IMR-90 (cell line): ENCODE measurements at regions not wholly inside any gene's neighbourhood (a gene's known extent, or its start where the extent isn't known, plus 50 kb on each side); places are given as distances from the start of the nearest gene placed in this dataset.

Experiments used
- ATAC-seq: fragments of 200-7000 bp; cut with Tn5 transposase; 2 replicates; pipeline ENCODE4 v1.9.1; 2020; ENCODE audit warnings: low read depth, mild to moderate bottlenecking, moderate library complexity
- BruUV-seq: library from RNA; stranded (reverse); fragments of 400-500 nt; replicated peaks from 2 replicates; lab custom pipeline; 2021; lab: Mats Ljungman, UMichigan
- CTCF ChIA-PET: fragments of 300-600 bp; formaldehyde crosslinking; extraction: SDS; loops from one replicate; lab custom pipeline; 2021; ENCODE audit warnings: antibody characterized with exemption; lab: Yijun Ruan, JAX
- POLR2A ChIA-PET: fragments of 300-600 bp; sonication (Branson Sonifier 250); formaldehyde crosslinking; loops from one replicate; lab custom pipeline; 2022; ENCODE audit warnings: antibody characterized with exemption; ENCODE audit not compliant: unreplicated experiment; lab: Charles Lee
- DNase-seq: peaks from one replicate; pipeline ENCODE4 v3.0.0; 2013
- H2AFZ ChIP-seq: replicated peaks from 2 replicates; pipeline ENCODE3; 2013; ENCODE audit warnings: low read length, mild to moderate bottlenecking; ENCODE audit not compliant: poor library complexity
- H2AK5ac ChIP-seq: 2 replicates; pipeline ENCODE4 v1.6.1; 2013; ENCODE audit warnings: low read depth, low read length, inconsistent platforms
- H2AK9ac ChIP-seq: replicated peaks from 2 replicates; pipeline ENCODE3; 2013; ENCODE audit warnings: mild to moderate bottlenecking, low read depth, low read length, moderate library complexity; ENCODE audit not compliant: poor library complexity
- H2BK120ac ChIP-seq: 2 replicates; pipeline ENCODE4 v1.6.1; 2013; ENCODE audit warnings: low read depth, low read length, inconsistent platforms
- H2BK15ac ChIP-seq: 3 replicates; pipeline ENCODE4 v1.6.1; 2013; ENCODE audit warnings: low read depth, low read length, inconsistent platforms
- H2BK20ac ChIP-seq: 2 replicates; pipeline ENCODE4 v1.6.1; 2013; ENCODE audit warnings: low read depth, mild to moderate bottlenecking, inconsistent platforms, low read length, moderate library complexity
- H2BK5ac ChIP-seq: 2 replicates; pipeline ENCODE4 v1.6.1; 2013; ENCODE audit warnings: mild to moderate bottlenecking, low read depth, low read length, inconsistent platforms; ENCODE audit not compliant: poor library complexity, severe bottlenecking
- H3K14ac ChIP-seq: replicated peaks from 2 replicates; pipeline ENCODE4 v1.6.1; 2013; ENCODE audit warnings: low read depth, low read length, inconsistent platforms
- H3K18ac ChIP-seq: 2 replicates; pipeline ENCODE4 v1.6.1; 2013; ENCODE audit warnings: low read depth, low read length, control low read depth
- H3K23ac ChIP-seq: 2 replicates; pipeline ENCODE4 v1.6.1; 2013; ENCODE audit warnings: low read depth, low read length, inconsistent platforms
- H3K27ac ChIP-seq: 2 replicates; pipeline ENCODE4 v1.5.1; 2013; ENCODE audit warnings: mild to moderate bottlenecking, control low read depth, low read length; ENCODE audit not compliant: insufficient read depth
- H3K27me3 ChIP-seq: 2 replicates; pipeline ENCODE4 v1.6.1; 2013; ENCODE audit warnings: low read length; ENCODE audit not compliant: control insufficient read depth, insufficient read depth
- H3K36me3 ChIP-seq: 2 replicates; pipeline ENCODE4 v1.6.1; 2013; ENCODE audit warnings: low read length, mixed read lengths; ENCODE audit not compliant: control insufficient read depth, insufficient read depth
- H3K4ac ChIP-seq: 2 replicates; pipeline ENCODE4 v1.6.1; 2013; ENCODE audit warnings: low read depth, low read length, inconsistent platforms
- H3K4me1 ChIP-seq: 2 replicates; pipeline ENCODE4 v1.6.1; 2013; ENCODE audit warnings: low read length, mixed read lengths; ENCODE audit not compliant: control insufficient read depth, insufficient read depth
- H3K4me2 ChIP-seq: 2 replicates; pipeline ENCODE4 v1.6.1; 2013; ENCODE audit warnings: low read depth, mild to moderate bottlenecking, control low read depth, low read length, moderate library complexity
- H3K4me3 ChIP-seq: 2 replicates; pipeline ENCODE4 v1.5.1; 2013; ENCODE audit warnings: low read depth, mild to moderate bottlenecking, control low read depth, low read length, moderate library complexity; ENCODE audit not compliant: insufficient read depth
- H3K56ac ChIP-seq: 2 replicates; pipeline ENCODE4 v1.6.1; 2013; ENCODE audit warnings: low read length, inconsistent platforms; ENCODE audit not compliant: insufficient read depth; ENCODE audit errors: extremely low read depth
- H3K79me1 ChIP-seq, 2 experiments: 2 replicates each; pipeline ENCODE4 v1.6.1; 2013; ENCODE audit warnings: low read length in 2 of 2, inconsistent platforms in 1 of 2, low read depth in 1 of 2
- H3K9ac ChIP-seq: 2 replicates; pipeline ENCODE4 v1.6.1; 2013; ENCODE audit warnings: low read depth, low read length, control low read depth
- H3K9me1 ChIP-seq: 2 replicates; pipeline ENCODE4 v1.6.1; 2013; ENCODE audit warnings: low read length, inconsistent platforms; ENCODE audit not compliant: insufficient read depth
- H3K9me3 ChIP-seq: 2 replicates; pipeline ENCODE4 v1.6.1; 2013; ENCODE audit warnings: low read length; ENCODE audit not compliant: control insufficient read depth, insufficient read depth
- H4K20me1 ChIP-seq: 2 replicates; pipeline ENCODE4 v1.6.1; 2013; ENCODE audit warnings: low read length, inconsistent platforms; ENCODE audit not compliant: insufficient read depth
- H4K5ac ChIP-seq: 2 replicates; pipeline ENCODE4 v1.6.1; 2013; ENCODE audit warnings: mild to moderate bottlenecking, low read depth, low read length, control low read depth
- H4K8ac ChIP-seq, 2 experiments: 2 replicates each; pipeline ENCODE4 v1.6.1; 2013; ENCODE audit warnings: low read depth in 2 of 2, low read length in 2 of 2, control low read depth in 1 of 2, inconsistent platforms in 1 of 2
- H4K91ac ChIP-seq: 2 replicates; pipeline ENCODE4 v1.6.1; 2013; ENCODE audit warnings: low read depth, low read length, inconsistent platforms; ENCODE audit not compliant: insufficient read depth
- MAZ ChIP-seq: IDR thresholded peaks from 2 replicates; pipeline ENCODE4 v1.6.1; 2012; ENCODE audit warnings: low read depth, mild to moderate bottlenecking, low read length, improper control_type of control experiment, moderate library complexity, borderline replicate concordance
- dilution Hi-C: fragments of 300-500 bp; cut with HindIII; formaldehyde crosslinking; loops from one replicate; pipeline ENCODE4 v1.14.3; 2018; ENCODE audit warnings: low sequenced_read_pairs; ENCODE audit not compliant: unreplicated experiment
- in situ Hi-C: fragments of 300-500 bp; cut with MboI; formaldehyde crosslinking; loops from 3 replicates; pipeline ENCODE4 v1.14.3; 2019; ENCODE audit warnings: low sequenced_read_pairs, inconsistent platforms, mixed read lengths
- intact Hi-C: fragments of 100-400 bp; cut with micrococcal nuclease; formaldehyde crosslinking; loops from 2 replicates; pipeline ENCODE4 v1.10.0; 2022

GRCh38 chr2:122899614-122900013 lies 1125.5 kb upstream of the CNTNAP5 start:
- Histone ChIP-seq H3K56ac (no peak overlapping the region), H4K91ac (no peak overlapping the region), H3K36me3 (no peaks in the 10 kb centered on the region), H3K23ac (no peak overlapping the region), H2BK120ac (no peak overlapping the region), H3K9ac (no peak overlapping the region), H2BK20ac (no peak overlapping the region), H4K20me1 (no peaks in the 10 kb centered on the region), H4K5ac (no peak overlapping the region), H3K27ac (no peak overlapping the region), H3K4me3 (no peak overlapping the region), H3K4me1 (no peaks in the 10 kb centered on the region), H2BK5ac (no peak overlapping the region), H3K9me3 (peaks cover 3% of the 10 kb centered on the region; the same call in 1 of the 2 replicates), H3K4me2 (no peak overlapping the region), H3K27me3 (no peaks in the 10 kb centered on the region), H3K79me1 (no peaks in the 10 kb centered on the region), H2AK9ac (no peak overlapping the region), H3K4ac (no peak overlapping the region), H2BK15ac (no peak overlapping the region), H4K8ac (no peak overlapping the region), H2AFZ (no peak overlapping the region), H3K18ac (no peak overlapping the region), H3K9me1 (no peaks in the 10 kb centered on the region), H3K14ac (no peak overlapping the region), H2AK5ac (no peak overlapping the region)
- CTCF ChIA-PET = no interaction called here
- POLR2A ChIA-PET = no interaction called here
- DNase-seq = no peak
- in situ Hi-C loops = no loop called here
- TF ChIP-seq MAZ = no peak
- dilution Hi-C loops = no loop called here
- intact Hi-C loops = no loop called here
- no peak for ATAC-seq
- no TSS peak for BruUV-seq
